HG02981 (cell line): ENCODE measurements at regions not wholly inside any gene's neighbourhood (a gene's known extent, or its start where the extent isn't known, plus 50 kb on each side); places are given as distances from the start of the nearest gene placed in this dataset.
"Not testable (repeated sequence)": the region's sequence is repeated elsewhere in the genome, so short reads cannot be mapped to it uniquely, and the experiment has no call there.

Source experiments
- ATAC-seq: cut with Tn5 transposase; IDR thresholded peaks from one replicate; pipeline ENCODE4 v1.9.1; 2021; ENCODE audit warnings: mild to moderate bottlenecking, moderate library complexity; ENCODE audit not compliant: unreplicated experiment

DNA sequence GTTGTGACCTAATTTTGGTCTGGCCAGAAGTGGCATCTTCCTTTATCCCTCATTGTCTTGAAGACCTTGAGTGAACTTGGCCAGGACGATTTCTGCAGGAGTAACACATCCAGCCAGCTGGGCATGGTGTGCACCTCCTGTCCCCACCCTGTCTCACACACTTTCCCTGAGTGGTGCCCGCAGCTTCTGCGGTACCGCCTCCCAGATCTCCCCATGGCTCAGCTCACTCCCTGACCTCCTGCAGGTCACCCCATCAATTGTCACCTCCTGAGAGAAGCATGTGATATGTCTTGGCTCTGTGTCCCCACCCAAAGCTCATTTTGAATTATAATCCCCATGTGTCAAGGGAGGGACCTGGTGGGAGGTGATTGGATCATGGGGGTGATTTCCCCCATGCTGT, 50.2 kb upstream of the TP53I11 start:
- ATAC-seq, result no peak

DNA sequence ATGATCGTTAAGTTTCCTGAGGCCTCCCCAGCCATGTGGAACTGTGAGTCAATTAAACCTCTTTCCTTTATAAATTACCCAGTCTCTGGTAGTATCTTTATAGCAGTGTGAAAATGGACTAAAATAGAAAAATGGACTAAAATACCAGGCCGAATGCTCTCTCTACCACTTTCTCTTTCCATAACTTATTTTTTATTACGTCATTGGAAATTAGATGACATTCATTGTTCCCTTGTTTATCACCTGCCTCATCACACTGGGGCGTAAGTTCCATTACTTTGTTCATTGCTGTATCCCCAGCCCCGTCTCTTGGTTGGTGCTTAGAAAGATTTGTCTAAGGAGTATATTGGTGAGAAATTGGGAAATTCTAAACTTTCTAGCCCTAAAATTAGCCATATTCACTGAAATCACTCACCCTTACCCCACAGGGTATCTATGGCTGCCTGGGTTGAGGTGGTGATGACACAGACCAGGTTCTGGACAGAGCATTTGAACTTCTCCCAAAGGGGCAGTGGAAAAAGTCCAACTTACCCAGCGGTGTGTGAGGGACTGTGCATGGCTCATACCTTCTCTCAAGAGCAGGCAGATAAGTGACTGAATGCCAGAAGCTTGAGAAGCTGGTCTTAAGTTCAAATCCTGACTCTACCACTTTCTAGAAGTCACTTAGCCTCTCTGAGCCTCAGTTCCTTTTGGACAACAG, 50.9 kb upstream of the TP53I11 start:
- ATAC-seq, result no peak

DNA sequence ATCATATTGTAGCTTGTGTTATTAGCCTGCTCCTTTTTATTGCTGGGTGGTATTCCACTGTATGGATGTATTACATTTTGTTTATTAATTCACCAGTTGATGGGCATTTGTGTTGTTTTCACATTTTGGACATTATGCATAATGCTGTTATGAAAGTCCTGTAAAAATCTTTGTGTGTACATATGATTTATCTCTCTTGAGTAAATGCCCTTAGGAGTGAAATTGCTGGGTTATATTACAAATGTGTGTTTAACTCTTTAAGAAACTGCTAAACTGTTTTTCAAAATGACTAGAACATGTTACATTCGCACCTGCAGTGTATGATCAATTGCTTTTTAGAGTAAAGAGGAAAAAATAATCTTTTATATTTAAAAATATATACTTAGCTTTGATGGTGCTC, 54.4 kb upstream of the TP53I11 start:
- no peak for ATAC-seq

- no peak for ATAC-seq
Measured at GRCh38 chr11:45007011-45007410, 56.3 kb upstream of the TP53I11 start.

DNA sequence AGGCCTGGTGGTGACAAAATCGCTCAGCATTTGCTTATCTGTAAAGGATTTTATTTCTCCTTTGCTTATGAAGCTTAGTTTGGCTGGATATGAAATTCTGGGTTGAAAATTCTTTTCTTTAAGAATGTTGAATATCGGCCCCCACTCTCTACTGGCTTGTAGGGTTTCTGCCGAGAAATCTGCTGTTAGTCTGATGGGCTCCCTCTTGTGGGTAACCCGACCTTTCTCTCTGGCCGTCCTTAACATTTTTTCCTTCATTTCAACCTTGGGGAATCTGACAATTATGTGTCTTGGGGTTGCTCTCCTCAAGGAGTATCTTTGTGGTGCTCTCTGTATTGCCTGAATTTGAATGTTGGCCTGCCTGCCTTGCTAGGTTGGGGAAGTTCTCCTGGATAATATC, 65.3 kb upstream of the TP53I11 start:
- not testable (repeated sequence) for ATAC-seq

GRCh38 chr11:45016446-45016845, 65.8 kb upstream of the TP53I11 start:
- not testable (repeated sequence) for ATAC-seq

DNA sequence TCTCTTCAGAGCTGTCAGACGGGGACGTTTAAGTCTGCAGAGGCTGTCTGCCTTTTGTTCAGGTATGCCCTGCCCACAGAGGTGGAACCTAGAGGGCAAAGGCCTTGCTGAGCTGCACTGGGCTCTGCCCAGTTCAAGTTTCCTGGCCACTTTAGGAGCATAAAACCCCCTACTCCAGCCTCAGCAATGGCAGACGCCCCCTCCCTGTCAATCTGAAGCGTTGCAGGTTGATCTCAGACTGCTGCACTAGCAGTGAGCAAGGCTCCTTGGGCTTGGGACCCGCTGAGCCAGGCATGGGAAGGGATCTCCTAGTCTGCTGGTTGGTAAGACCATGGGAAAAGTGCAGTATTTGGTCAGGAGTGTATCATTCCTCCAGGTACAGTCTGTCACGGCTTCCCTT, 66.6 kb upstream of the TP53I11 start:
- no peak for ATAC-seq

- no peak for ATAC-seq
Measured at GRCh38 chr11:45021001-45021400, 70.3 kb upstream of the TP53I11 start.

- ATAC-seq, result no peak
Measured at GRCh38 chr11:45021692-45022141, 71.0 kb upstream of the TP53I11 start.

DNA sequence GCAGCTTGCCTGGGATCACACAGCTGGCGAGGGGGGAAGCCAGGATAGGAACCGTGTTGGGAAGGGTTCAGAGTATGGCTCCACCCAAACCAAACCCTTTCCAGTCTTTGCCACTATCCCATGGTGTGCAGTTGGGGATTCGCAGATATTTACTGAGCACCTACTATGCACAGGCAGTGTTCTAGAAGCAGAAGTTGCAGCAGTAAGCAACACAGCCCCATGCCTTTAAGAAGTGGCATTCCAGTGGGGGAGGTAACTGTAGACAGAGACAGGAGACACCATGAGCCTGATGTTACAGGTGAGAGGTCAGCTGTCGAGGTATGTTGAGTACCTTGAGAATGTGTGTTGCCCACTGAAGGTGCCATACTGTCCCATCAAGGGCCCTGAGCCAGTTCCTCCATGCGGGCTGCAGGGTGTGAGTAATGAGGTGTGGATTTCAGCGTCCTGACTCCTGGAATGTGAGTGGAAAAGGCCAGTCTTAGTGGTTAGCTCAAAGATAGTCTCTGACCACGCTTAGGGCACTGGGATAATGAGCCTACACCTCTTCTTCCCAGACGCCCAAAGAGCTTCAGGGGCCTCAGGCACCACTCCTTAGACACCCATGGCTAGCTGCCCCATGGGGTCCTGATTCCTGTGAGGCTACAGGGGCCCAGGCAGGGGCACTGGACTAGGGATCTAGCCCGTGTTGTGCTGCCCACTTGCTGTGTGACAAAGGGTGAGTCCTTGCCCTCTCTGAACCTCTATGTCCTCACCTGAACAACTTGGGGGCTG, 71.8 kb upstream of the TP53I11 start:
- no peak for ATAC-seq

- ATAC-seq, result no peak
Measured at GRCh38 chr11:45023065-45023365, 72.3 kb upstream of the TP53I11 start.

DNA sequence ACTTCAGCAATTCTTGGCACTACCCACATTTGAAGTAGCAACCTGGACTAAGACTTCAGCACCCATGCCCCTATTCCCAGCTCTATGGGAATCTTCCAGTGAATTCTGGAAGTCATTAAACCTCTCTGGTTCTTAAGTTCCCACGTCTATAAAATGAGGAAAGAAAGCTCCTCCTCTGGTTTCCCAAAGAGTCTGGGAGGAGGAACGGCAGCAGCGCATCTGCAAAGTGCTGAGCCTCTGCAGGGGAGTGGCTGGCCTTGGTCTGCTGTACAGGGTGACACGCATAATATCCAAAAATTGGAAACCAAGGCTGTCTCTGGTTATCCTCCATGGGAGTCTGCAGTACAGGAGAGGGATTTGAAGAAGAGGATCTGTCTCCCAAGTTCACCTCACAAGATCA, 73.6 kb upstream of the TP53I11 start:
- ATAC-seq, result no peak

- no peak for ATAC-seq
Measured at GRCh38 chr11:45024846-45025588, 74.3 kb upstream of the TP53I11 start.

GRCh38 chr11:45025716-45026492, 75.2 kb upstream of the TP53I11 start:
- peak; percentile 84 for ATAC-seq

DNA sequence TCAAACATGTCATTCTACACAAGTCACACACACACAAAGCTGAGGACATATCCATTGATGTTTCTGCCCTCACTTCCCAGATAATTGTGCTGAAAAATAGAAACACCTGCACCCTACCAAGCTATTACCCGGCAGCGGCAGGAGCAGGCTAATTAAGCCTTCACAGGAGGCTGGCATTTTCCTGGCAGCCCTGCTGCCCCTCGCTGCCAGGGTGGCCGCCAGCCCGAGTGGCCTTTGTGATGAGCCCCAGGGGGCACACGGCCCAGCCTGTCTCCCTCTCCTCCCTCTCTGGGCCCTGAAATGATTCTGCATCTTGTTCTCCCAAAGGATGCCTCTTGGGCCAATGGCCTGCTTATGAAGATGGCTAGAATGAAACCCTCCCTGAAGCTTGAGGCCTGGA, 76.2 kb upstream of the TP53I11 start:
- ATAC-seq, result no peak

DNA sequence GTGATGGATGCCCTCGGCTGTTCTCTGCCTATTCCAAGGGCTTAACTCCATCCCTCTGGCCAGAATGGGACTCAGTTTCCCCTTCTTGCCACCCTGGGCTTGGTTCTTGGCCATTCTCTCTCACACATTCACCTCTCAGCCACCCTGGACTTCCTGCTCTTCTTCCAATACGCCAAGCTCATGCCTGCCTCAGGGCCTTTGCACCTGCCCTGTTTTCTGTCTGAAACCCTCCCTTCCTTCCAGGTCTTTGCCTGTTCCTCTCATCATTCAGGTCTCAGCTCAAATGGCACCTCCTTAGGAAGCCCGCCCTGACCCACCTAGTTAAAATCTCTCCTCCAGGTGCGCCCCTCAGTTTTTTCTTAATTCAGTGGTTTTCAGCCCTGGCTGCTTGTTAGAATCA, 76.6 kb upstream of the TP53I11 start:
- no peak for ATAC-seq

DNA sequence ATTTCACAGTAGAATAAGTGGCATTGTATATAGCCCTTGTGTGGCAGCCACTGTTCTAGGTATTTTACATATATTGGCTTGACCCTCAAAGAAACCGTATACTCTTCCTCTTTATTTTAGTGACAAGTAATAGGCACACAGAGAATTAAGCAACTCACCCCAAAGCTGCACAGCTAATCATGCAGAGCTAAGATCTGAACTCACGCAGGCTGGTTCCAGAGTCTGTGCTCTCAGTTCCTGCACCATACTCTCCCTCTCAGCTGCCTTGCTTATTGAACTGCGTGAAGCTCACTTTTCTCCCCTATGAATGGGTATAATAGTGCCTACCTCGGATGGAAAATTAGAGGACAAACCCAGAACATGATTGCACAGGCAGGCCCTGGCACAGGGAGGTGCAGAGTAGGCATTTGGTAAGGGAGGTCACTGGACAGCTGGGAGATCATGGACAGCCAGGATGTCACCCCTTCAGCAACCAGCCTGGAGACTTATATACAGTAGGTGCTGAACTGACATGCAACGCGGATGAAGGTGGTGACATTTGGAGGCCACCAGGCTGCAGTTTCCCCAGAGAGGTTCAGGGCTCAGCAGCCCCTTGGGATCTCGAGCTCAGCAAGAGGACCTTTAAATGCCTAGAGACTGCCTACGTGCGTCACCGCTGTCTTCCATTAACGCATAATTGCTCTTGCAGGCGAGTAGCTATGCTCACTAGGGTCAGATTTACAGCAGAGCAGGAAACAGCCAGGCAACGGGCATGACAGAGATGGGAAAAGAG, 78.4 kb upstream of the TP53I11 start:
- no peak for ATAC-seq

DNA sequence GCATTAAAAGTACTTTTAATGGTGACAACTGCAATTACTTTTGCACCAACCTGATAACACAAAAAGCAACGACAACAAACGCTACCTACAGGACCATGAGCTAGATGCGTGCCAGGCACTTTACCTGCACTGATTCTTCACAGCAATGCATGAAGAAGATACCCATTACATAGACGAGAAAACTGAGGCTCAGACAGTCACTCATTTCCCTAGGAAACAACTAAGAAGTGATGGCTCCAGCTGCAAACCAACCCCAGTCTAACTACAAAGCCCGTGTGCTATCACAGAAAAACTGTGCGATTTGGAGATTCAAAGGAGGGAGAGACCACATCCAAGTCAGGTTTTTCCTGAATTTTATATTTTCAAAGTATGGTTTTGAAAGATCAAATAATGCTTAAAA, 80.1 kb upstream of the TP53I11 start:
- ATAC-seq, result no peak

DNA sequence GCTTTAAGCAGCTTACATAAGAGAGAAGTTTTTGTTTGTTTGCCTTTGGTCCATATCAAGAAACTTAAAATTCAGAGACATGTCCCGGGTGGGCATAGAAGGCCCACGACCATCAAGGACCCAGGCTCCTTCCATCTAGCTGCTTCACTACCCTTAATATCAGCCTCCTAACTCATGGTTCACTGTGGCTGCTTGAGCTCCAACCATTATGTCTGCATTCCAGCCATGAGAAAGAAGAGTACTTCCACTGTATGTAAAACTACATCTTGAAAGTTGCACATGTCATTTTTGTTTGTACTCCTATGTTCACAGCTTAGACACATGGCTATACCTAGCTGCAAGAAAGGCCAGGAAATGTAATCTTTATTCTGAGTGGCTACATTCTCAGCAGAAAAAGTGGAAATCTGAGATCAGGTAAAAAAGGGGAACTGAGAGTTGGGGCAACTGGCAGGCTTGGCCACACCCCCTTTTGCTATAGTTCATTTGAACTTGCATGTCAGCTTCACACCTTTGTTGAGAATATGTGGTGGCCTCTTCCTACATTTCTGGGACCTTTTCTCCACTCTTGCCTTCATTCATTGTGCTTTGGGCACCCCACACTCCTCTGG, 81.3 kb upstream of the TP53I11 start:
- peak; percentile 81 for ATAC-seq

- ATAC-seq, result no peak
Measured at GRCh38 chr11:45035413-45035812, 84.7 kb upstream of the TP53I11 start.
